Neural progenitor cell (in vitro differentiated cells): ENCODE measurements at regions not wholly inside any gene's neighbourhood (a gene's known extent, or its start where the extent isn't known, plus 50 kb on each side); places are given as distances from the start of the nearest gene placed in this dataset.

Experiments
- EZH2 ChIP-seq: fragments of 200-600 bp; sonication (generic); IDR thresholded peaks from 2 replicates; pipeline ENCODE4 v1.6.1; 2017; ENCODE audit warnings: antibody characterized with exemption, mild to moderate bottlenecking, moderate library complexity
- TF ChIP-seq, protein P1 (sequence below): fragments of 200-600 bp; sonication (generic); IDR thresholded peaks from 2 replicates; pipeline ENCODE4 v1.5.1; 2017; ENCODE audit warnings: antibody characterized with exemption, mild to moderate bottlenecking

DNA sequence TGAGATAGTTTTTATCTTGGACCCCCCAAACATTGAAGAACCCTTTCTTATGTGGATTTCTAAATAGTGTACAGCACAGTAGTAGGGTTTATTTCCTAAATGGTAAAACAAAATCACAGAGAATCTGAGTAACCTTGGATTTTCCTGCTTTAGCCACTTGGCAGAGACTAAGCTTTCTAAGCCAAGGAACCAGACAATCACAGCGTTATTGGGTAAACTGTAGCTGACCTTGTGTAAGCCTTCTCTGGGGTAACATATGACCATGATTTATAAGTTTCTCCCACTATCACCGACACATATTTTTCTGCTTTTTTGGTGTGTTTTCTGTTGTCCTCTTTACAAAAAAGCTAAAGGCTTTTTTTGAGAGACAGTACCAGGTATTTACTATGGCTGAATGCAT lies 136.3 kb upstream of the PZP start:
- TF ChIP-seq, protein P1, sequence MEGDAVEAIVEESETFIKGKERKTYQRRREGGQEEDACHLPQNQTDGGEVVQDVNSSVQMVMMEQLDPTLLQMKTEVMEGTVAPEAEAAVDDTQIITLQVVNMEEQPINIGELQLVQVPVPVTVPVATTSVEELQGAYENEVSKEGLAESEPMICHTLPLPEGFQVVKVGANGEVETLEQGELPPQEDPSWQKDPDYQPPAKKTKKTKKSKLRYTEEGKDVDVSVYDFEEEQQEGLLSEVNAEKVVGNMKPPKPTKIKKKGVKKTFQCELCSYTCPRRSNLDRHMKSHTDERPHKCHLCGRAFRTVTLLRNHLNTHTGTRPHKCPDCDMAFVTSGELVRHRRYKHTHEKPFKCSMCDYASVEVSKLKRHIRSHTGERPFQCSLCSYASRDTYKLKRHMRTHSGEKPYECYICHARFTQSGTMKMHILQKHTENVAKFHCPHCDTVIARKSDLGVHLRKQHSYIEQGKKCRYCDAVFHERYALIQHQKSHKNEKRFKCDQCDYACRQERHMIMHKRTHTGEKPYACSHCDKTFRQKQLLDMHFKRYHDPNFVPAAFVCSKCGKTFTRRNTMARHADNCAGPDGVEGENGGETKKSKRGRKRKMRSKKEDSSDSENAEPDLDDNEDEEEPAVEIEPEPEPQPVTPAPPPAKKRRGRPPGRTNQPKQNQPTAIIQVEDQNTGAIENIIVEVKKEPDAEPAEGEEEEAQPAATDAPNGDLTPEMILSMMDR = no peak
- TF ChIP-seq EZH2 = no peak
